ENCODE measurements at regions not wholly inside any gene's neighbourhood (a gene's known extent, or its start where the extent isn't known, plus 50 kb on each side); places are given as distances from the start of the nearest gene placed in this dataset.
"Not testable (repeated sequence)": the region's sequence is repeated elsewhere in the genome, so short reads cannot be mapped to it uniquely, and the experiment has no call there.

- ATAC-seq (ENCODE audit: poor library complexity); DNase-seq: not testable (repeated sequence)
Observed at GRCh38 chr4:28113586-28113985, 1252.9 kb downstream of the STIM2 start.

GRCh38 chr4:28116526-28117083, 1256.0 kb downstream of the STIM2 start:
- ATAC-seq (ENCODE audit: poor library complexity); DNase-seq; intact Hi-C loops (cut with DNase I): not testable (repeated sequence)

More at GRCh38 chr4:28113586-28113985, 1252.9 kb downstream of the STIM2 start:
- intact Hi-C loops (cut with DNase I) = not testable (repeated sequence)

DNA sequence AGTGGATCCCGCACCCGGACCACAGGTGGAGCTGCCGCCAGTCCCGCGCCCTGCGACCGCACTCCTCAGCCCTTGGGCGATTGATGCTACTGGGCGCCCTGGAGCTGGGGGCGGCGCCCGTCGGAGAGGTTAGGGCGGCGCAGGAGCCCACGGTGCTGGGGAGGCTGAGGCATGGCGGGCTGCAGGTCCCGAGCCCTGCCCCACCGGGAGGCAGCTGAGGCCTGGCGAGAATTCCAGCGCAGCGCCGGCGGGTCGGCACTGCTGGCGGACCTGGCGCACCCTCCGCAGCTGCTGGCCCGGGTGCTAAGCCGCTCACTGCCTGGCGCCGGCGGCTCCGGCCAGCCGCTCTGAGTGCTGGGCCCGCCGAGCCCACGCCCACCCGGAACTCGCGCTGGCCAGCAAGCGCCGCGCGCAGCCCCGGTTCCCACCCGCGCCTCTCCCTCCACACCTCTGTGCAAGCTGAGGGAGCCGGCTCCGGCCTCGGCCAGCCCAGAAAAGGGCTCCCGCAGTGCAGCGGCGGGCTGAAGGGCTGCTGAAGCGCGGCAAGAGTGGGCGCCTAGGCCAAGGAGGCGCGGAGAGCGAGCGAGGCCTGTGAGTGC, 1256.5 kb downstream of the STIM2 start:
- intact Hi-C loops (cut with DNase I) = no loop called here
- DNase-seq = no peak

GRCh38 chr4:28146191-28146590, 1285.5 kb downstream of the STIM2 start:
- ATAC-seq (ENCODE audit: poor library complexity) (no peak), DNase-seq (no peak)
- intact Hi-C loops (cut with DNase I) = no loop called here

More for the DNA sequence above, 1256.5 kb downstream of the STIM2 start:
- no peak for ATAC-seq (ENCODE audit: poor library complexity)

GRCh38 chr4:28148221-28148620, 1287.6 kb downstream of the STIM2 start:
- ATAC-seq (ENCODE audit: poor library complexity) = no peak
- intact Hi-C loops (cut with DNase I) = no loop called here

DNA sequence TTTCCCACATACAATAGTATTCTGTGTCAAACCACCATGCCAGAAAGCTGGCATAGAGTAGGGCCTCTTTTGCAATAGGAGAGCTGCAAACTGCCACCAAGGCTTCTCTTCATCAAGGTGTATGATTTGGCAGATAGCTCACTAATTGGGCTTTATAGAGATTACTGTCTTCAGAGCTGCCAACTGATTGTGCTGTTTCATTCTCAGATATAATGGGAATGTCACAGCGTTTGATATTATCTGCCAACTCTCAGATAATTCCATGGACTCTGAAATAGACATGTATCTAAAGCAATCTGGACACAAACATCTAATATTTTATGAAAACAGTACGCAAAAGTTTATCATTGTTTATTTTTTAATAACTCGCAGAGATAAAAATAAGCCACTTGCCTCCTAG, 1289.1 kb downstream of the STIM2 start:
- ATAC-seq (ENCODE audit: poor library complexity) (no peak), DNase-seq (no peak)
- intact Hi-C loops (cut with DNase I) = no loop called here

More at GRCh38 chr4:28148221-28148620, 1287.6 kb downstream of the STIM2 start:
- DNase-seq = no peak

GRCh38 chr4:28151314-28151713, 1290.7 kb downstream of the STIM2 start:
- ATAC-seq (ENCODE audit: poor library complexity) (no peak), DNase-seq (no peak)
- intact Hi-C loops (cut with DNase I) = no loop called here

DNA sequence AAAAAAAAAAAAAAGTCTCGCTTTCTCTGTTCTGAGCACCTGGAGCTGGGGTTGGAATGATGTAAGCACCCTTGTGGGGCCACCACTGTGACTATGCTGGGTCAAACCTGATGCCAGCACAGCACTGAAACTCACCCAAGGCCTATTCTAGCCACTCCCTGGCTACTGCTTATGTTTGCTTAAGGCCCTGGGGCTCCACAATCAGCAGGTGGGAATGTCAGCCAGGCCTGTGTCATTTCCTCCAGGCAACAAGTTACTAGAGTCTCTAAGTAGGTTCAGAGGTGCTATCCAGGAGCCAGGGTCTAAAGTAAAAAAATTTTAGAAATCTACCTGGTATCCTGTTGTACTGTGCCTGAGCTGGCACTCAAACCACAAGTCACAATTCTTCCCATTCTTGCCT, 1306.8 kb downstream of the STIM2 start:
- ATAC-seq (ENCODE audit: poor library complexity) = no peak
- no peak for DNase-seq
- intact Hi-C loops (cut with DNase I) = no loop called here

- intact Hi-C loops (cut with DNase I) = no loop called here
- ATAC-seq (ENCODE audit: poor library complexity) = no peak
- no peak for DNase-seq
Observed at GRCh38 chr4:28176942-28177341, 1316.3 kb downstream of the STIM2 start.

GRCh38 chr4:28177641-28178040, 1317.0 kb downstream of the STIM2 start:
- ATAC-seq (ENCODE audit: poor library complexity) = no peak
- intact Hi-C loops (cut with DNase I) = no loop called here
- no peak for DNase-seq

GRCh38 chr4:28179126-28179525, 1318.5 kb downstream of the STIM2 start:
- intact Hi-C loops (cut with DNase I) = no loop called here
- ATAC-seq (ENCODE audit: poor library complexity) = no peak
- no peak for DNase-seq

GRCh38 chr4:28209371-28209924, 1348.8 kb downstream of the STIM2 start:
- DNase-seq (no peak), ATAC-seq (ENCODE audit: poor library complexity) (no peak)
- intact Hi-C loops (cut with DNase I) = no loop called here

- DNase-seq (no peak), ATAC-seq (ENCODE audit: poor library complexity) (no peak)
- intact Hi-C loops (cut with DNase I) = no loop called here
Observed at GRCh38 chr4:28211676-28212470, 1351.2 kb downstream of the STIM2 start.

GRCh38 chr4:28221536-28221935, 1360.9 kb downstream of the STIM2 start:
- intact Hi-C loops (cut with DNase I) = no loop called here
- ATAC-seq (ENCODE audit: poor library complexity) (no peak), DNase-seq (no peak)

- ATAC-seq (ENCODE audit: poor library complexity) (no peak), DNase-seq (no peak)
- intact Hi-C loops (cut with DNase I) = no loop called here
Observed at GRCh38 chr4:28225050-28225449, 1364.4 kb downstream of the STIM2 start.

DNA sequence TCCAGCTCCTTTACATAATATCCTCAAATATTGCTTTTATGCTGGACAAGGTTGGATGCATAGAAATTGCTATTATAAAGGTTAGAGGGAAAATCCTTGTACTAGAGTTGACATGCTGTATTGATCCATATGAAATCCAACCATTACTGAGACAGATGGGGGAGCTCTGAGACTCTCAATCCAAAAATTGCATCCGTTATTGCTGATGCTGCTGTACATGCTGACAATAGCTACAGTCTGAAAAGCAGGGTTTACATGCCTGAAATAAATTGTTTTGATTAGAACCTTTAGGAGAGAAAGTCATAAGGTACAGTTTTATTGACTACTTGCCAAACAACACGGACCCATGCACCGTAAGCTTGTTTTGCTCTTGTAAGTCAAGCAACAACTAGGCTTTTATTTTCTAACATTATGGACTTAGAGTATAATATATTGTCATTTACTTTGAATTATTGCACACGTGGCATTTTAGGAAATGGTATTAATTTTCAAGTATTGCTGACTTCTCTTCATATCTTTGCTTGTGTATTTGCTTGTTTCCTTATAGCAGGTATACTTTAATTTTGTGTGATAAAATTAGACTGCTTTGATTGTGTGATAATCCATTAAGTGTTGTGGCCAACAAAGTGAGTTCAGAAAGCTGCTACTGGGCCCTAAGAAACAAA, 1365.2 kb downstream of the STIM2 start:
- DNase-seq = no peak
- ATAC-seq (ENCODE audit: poor library complexity) = no peak
- intact Hi-C loops (cut with DNase I) = no loop called here

DNA sequence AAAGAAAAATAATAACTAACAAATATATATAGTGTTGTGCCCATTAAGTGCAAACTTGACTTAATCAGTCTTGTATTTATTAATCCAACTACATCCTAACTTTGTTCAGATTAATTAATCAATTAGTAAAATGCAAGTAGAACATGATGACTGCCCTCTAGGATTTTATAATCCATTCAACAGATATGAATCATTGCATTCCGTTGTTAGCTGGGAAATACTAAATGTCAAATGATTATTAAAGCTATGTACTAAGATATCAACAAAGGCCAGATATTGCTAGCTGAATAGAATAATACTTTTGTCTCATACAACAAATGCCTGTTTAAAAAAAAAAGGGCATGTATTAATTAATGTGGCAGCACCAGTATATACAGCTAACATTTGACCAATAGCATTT, 1366.3 kb downstream of the STIM2 start:
- DNase-seq (no peak), ATAC-seq (ENCODE audit: poor library complexity) (no peak)
- intact Hi-C loops (cut with DNase I) = no loop called here

GRCh38 chr4:28227764-28228163, 1367.1 kb downstream of the STIM2 start:
- intact Hi-C loops (cut with DNase I) = no loop called here
- DNase-seq = no peak
- no peak for ATAC-seq (ENCODE audit: poor library complexity)

Measured in Right ventricle myocardium superior (tissue), 1 donor.